HCT116 (cell line): ENCODE measurements at regions not wholly inside any gene's neighbourhood (a gene's known extent, or its start where the extent isn't known, plus 50 kb on each side); places are given as distances from the start of the nearest gene placed in this dataset.

Source experiments
- ATAC-seq: fragments of 200-7000 bp; cut with Tn5 transposase; 2 replicates; pipeline ENCODE4 v1.9.1; 2020; ENCODE audit warnings: mild to moderate bottlenecking, moderate library complexity
- BruUV-seq: library from RNA; stranded (reverse); fragments of 400-500 nt; replicated peaks from 2 replicates; lab custom pipeline; 2021; lab: Mats Ljungman, UMichigan
- CTCF ChIA-PET: fragments of 300-600 bp; sonication (Branson Sonifier 250); formaldehyde crosslinking; loops from one replicate; lab custom pipeline; 2021; ENCODE audit warnings: antibody characterized with exemption; lab: Charles Lee
- POLR2A ChIA-PET: fragments of 300-600, 350-600 bp; sonication (Branson Sonifier 250); formaldehyde crosslinking; loops from one replicate; lab custom pipeline; 2021; ENCODE audit warnings: antibody characterized with exemption; lab: Charles Lee
- RAD21 ChIA-PET, 2 experiments: fragments of 300-600 bp; sonication (Branson Sonifier 250); formaldehyde crosslinking; loops; one replicate each; lab custom pipeline; 2023; ENCODE audit warnings: low total read pairs in 2 of 2; ENCODE audit not compliant: uncharacterized antibody in 2 of 2, unreplicated experiment in 2 of 2, low non-redundant PET in 1 of 2; lab: Charles Lee
- DNase-seq: peaks from one replicate; pipeline ENCODE4 v3.0.0-alpha.2; 2010; ENCODE audit warnings: low read depth, low spot score
- H2AFZ ChIP-seq: fragments of 200-600 bp; shearing (Covaris generic), sonication (generic); 2 replicates; pipeline ENCODE4 v1.6.1; 2017; ENCODE audit warnings: low read depth, mixed run types, mixed read lengths, antibody characterized with exemption, low read length; ENCODE audit not compliant: poor library complexity, severe bottlenecking
- H3K27ac ChIP-seq: 2 replicates; pipeline ENCODE4 v1.5.1; 2012; ENCODE audit warnings: low read depth, low read length
- H3K27me3 ChIP-seq: fragments of 200-600 bp; sonication (generic); 2 replicates; pipeline ENCODE4 v1.6.1; 2016; ENCODE audit warnings: mixed run types, low read length, mixed read lengths; ENCODE audit not compliant: insufficient read depth
- H3K36me3 ChIP-seq, 2 experiments: fragments of 200-500 bp in 1 of 2; fragments of 200-600 bp in 1 of 2; sonication (Bioruptor generic) in 1 of 2; sonication (generic) in 1 of 2; 2 replicates each; pipeline versions ENCODE4 v1.5.1 to v1.6.1; 2014 to 2016; ENCODE audit warnings: low read length in 2 of 2, inconsistent platforms in 1 of 2, mixed read lengths in 1 of 2, mixed run types in 1 of 2; ENCODE audit not compliant: insufficient read depth in 2 of 2, control insufficient read depth in 1 of 2
- H3K4me1 ChIP-seq, 2 experiments: fragments of 200-600 bp in 1 of 2; sonication (generic) in 1 of 2; 2 replicates each; pipeline versions ENCODE4 v1.5.1 to v1.6.1; 2012 to 2017; ENCODE audit warnings: low read length in 2 of 2, inconsistent platforms in 1 of 2, mild to moderate bottlenecking in 1 of 2, mixed read lengths in 1 of 2, mixed run types in 1 of 2, moderate library complexity in 1 of 2; ENCODE audit not compliant: insufficient read depth in 2 of 2, control insufficient read depth in 1 of 2
- H3K4me2 ChIP-seq: fragments of 200-600 bp; sonication (generic); 2 replicates; pipeline ENCODE4 v1.6.1; 2017; ENCODE audit warnings: mixed run types, low read length, mixed read lengths
- H3K4me3 ChIP-seq, 2 experiments: fragments of 200-600 bp in 1 of 2; sonication (generic) in 1 of 2; replicated peaks in 1 of 2; 2 replicates each; pipeline ENCODE4 v1.5.1; 2011 to 2016; ENCODE audit warnings: low read length in 2 of 2, control low read depth in 1 of 2, low read depth in 1 of 2, mild to moderate bottlenecking in 1 of 2, mixed read lengths in 1 of 2, mixed run types in 1 of 2
- H3K79me2 ChIP-seq: fragments of 200-600 bp; sonication (generic); 2 replicates; pipeline ENCODE4 v1.6.1; 2017; ENCODE audit warnings: mild to moderate bottlenecking, mixed run types, low read length, moderate library complexity, mixed read lengths; ENCODE audit not compliant: insufficient read depth
- H3K9ac ChIP-seq: fragments of 200-600 bp; sonication (generic); 2 replicates; pipeline ENCODE4 v1.6.1; 2016; ENCODE audit warnings: low read length, mixed read lengths
- H3K9me2 ChIP-seq: fragments of 200-600 bp; sonication (generic), shearing (Covaris generic); 2 replicates; pipeline ENCODE4 v1.6.1; 2017; ENCODE audit warnings: mixed run types, mild to moderate bottlenecking, moderate library complexity; ENCODE audit not compliant: insufficient read depth
- H3K9me3 ChIP-seq, 2 experiments: fragments of 200-500 bp in 1 of 2; fragments of 200-600 bp in 1 of 2; sonication (Bioruptor generic) in 1 of 2; sonication (generic) in 1 of 2; 2 replicates each; pipeline ENCODE4 v1.6.1; 2014 to 2017; ENCODE audit warnings: low read length in 2 of 2, mixed read lengths in 2 of 2, inconsistent platforms in 1 of 2, low read depth in 1 of 2, mild to moderate bottlenecking in 1 of 2, mixed run types in 1 of 2, moderate library complexity in 1 of 2; ENCODE audit not compliant: control insufficient read depth in 1 of 2, insufficient read depth in 1 of 2
- H4K20me1 ChIP-seq: fragments of 200-600 bp; sonication (generic), shearing (Covaris generic); 2 replicates; pipeline ENCODE4 v1.6.1; 2017; ENCODE audit warnings: mixed run types, mild to moderate bottlenecking, moderate library complexity; ENCODE audit not compliant: insufficient read depth
- CEBPB ChIP-seq: IDR thresholded peaks from 2 replicates; pipeline ENCODE4 v1.6.1; 2012; ENCODE audit warnings: low read depth
- EGR1 ChIP-seq: IDR thresholded peaks from 2 replicates; pipeline ENCODE4 v1.6.1; 2012; ENCODE audit warnings: low read depth
- EZH2phosphoT487 ChIP-seq: fragments of 200-600 bp; IDR thresholded peaks from 2 replicates; pipeline ENCODE4 v1.6.1; 2018; ENCODE audit warnings: antibody characterized with exemption, borderline replicate concordance
- FOSL1 ChIP-seq: IDR thresholded peaks from 2 replicates; pipeline ENCODE4 v1.6.1; 2012; ENCODE audit warnings: low read depth
- REST ChIP-seq: IDR thresholded peaks from 2 replicates; pipeline ENCODE4 v1.6.1; 2012; ENCODE audit warnings: low read depth
- SIN3A ChIP-seq: IDR thresholded peaks from 2 replicates; pipeline ENCODE4 v1.6.1; 2012; ENCODE audit warnings: low read depth
- intact Hi-C: fragments of 100-400 bp; cut with micrococcal nuclease; formaldehyde crosslinking; loops from 2 replicates; pipeline ENCODE4 v1.10.0; 2022

GRCh38 chr1:47679826-47680225 is 242.0 kb downstream of the FOXD2 start (continued):
- TF ChIP-seq FOSL1 (no peak), EGR1 (no peak), REST (no peak), CEBPB (no peak)

GRCh38 chr1:47680815-47681475 is 243.1 kb downstream of the FOXD2 start:
- ChIA-PET POLR2A (no interaction called here), CTCF (no interaction called here), RAD21 (no interaction called here)
- DNase-seq (no peak), ATAC-seq (no peak)
- intact Hi-C loops = no loop called here
- H3K4me2 ChIP-seq = no peak overlapping the region
- H3K9me2 ChIP-seq = no peaks in the 10 kb centered on the region
- no peak overlapping the region for H3K9ac ChIP-seq
- peaks cover 0 to 10% of the 10 kb centered on the region in 2 experiments; a peak in 2 of 4 replicates for H3K4me1 ChIP-seq
- no peak overlapping the region for H3K4me3 ChIP-seq
- no peaks in the 10 kb centered on the region for H3K27me3 ChIP-seq
- TF ChIP-seq CEBPB (no peak), SIN3A (no peak), EZH2phosphoT487 (no peak)
- H3K27ac ChIP-seq = no peak overlapping the region
- H3K79me2 ChIP-seq = no peaks in the 10 kb centered on the region
- no peaks in the 10 kb centered on the region for H4K20me1 ChIP-seq
- no peaks in the 10 kb centered on the region for H3K36me3 ChIP-seq
- H2AFZ ChIP-seq = no peak overlapping the region
- H3K9me3 ChIP-seq = no peaks in the 10 kb centered on the region
- BruUV-seq = no TSS peak
